Uterus (tissue), 2 donors: ENCODE measurements at regions not wholly inside any gene's neighbourhood (a gene's known extent, or its start where the extent isn't known, plus 50 kb on each side); places are given as distances from the start of the nearest gene placed in this dataset.

ENCODE experiments used
- CTCF ChIP-seq, 4 experiments: fragments of 200-600 bp in 2 of 4; fragments of 450-650 bp in 2 of 4; sonication (generic) in 2 of 4; IDR thresholded peaks; one replicate each; pipeline ENCODE4 v1.5.1; 2016 to 2019; ENCODE audit warnings: antibody characterized with exemption in 4 of 4, mild to moderate bottlenecking in 2 of 4, moderate library complexity in 1 of 4
- POLR2A ChIP-seq, 2 donors: fragments of 450-650 bp; IDR thresholded peaks; one replicate each; pipeline ENCODE4 v1.6.1; 2016; ENCODE audit warnings: antibody characterized with exemption in 2 of 2, mild to moderate bottlenecking in 1 of 2, moderate library complexity in 1 of 2

DNA sequence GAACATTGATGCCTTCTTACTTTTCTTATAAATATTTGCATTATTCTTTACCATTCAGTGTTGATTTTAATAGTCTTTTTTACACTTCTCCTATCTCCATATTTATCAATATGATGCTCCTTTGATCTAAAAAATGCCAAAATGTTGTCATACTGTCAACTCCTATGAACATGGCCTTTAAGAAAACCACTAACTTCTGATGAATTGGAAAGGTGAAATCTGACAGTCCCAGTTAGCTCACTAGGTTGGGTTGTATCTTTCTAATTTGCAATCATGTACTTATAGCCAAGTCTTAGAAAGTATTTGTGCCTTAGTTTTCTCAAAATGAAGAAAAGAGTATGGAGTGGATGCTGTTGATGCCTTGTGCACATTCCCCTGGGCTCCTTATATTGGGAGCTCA is 75.4 kb upstream of the SPACA1 start:
- TF ChIP-seq POLR2A (IDR thresholded peaks at IDR 0.05) (no peak), CTCF (IDR thresholded peaks at IDR 0.05) (no peak)
